Calu3 (cell line): ENCODE measurements at regions not wholly inside any gene's neighbourhood (a gene's known extent, or its start where the extent isn't known, plus 50 kb on each side); places are given as distances from the start of the nearest gene placed in this dataset.

Source experiments
- BruUV-seq: library from RNA; stranded (reverse); fragments of 400-500 nt; replicated peaks from 2 replicates; lab custom pipeline; 2021; lab: Mats Ljungman, UMichigan
- CTCF ChIA-PET: fragments of 300-600 bp; sonication (Branson Sonifier 250); formaldehyde crosslinking; loops from one replicate; lab custom pipeline; 2022; ENCODE audit warnings: antibody characterized with exemption; lab: Charles Lee
- DNase-seq: peaks from one replicate; pipeline ENCODE4 v3.0.0; 2022
- H3K27ac Mint-ChIP-seq: one replicate; pipeline ENCODE4 v1.8.0; 2022; ENCODE audit warnings: mixed read lengths; ENCODE audit not compliant: unreplicated experiment
- H3K27me3 Mint-ChIP-seq: one replicate; pipeline ENCODE4 v1.8.0; 2022; ENCODE audit warnings: mixed read lengths; ENCODE audit not compliant: unreplicated experiment
- H3K36me3 Mint-ChIP-seq: one replicate; pipeline ENCODE4 v1.8.0; 2022; ENCODE audit warnings: mild to moderate bottlenecking, moderate library complexity, mixed read lengths; ENCODE audit not compliant: insufficient read depth, unreplicated experiment
- H3K4me1 Mint-ChIP-seq: one replicate; pipeline ENCODE4 v1.8.0; 2022; ENCODE audit warnings: mild to moderate bottlenecking, low read depth, mixed read lengths; ENCODE audit not compliant: unreplicated experiment
- H3K4me3 Mint-ChIP-seq: one replicate; pipeline ENCODE4 v1.8.0; 2022; ENCODE audit warnings: mild to moderate bottlenecking, low read depth, moderate library complexity, mixed read lengths; ENCODE audit not compliant: unreplicated experiment
- H3K9me3 Mint-ChIP-seq: one replicate; pipeline ENCODE4 v1.8.0; 2022; ENCODE audit warnings: low read depth, mixed read lengths; ENCODE audit not compliant: unreplicated experiment
- intact Hi-C: fragments of 100-400 bp; cut with micrococcal nuclease; formaldehyde crosslinking; loops from one replicate; pipeline ENCODE4 v1.10.0; 2022; ENCODE audit not compliant: unreplicated experiment
- TF ChIP-seq, protein P1 (sequence below): fragments of 200-600 bp; IDR thresholded peaks from one replicate; pipeline ENCODE4 v1.8.0; 2022; ENCODE audit warnings: antibody characterized with exemption; ENCODE audit not compliant: unreplicated experiment

GRCh38 chr22:48489551-48490499 lies 1337.8 kb downstream of the BRD1 start:
- no peak overlapping the region for H3K4me3 Mint-ChIP-seq
- no TSS peak for BruUV-seq
- no peaks in the 10 kb centered on the region for H3K27me3 Mint-ChIP-seq
- CTCF ChIA-PET: interaction anchor here (0.6 kb wide), 1 partner anchor 995 kb away, joined by 4 read pairs; no protein-coding TSS in a partner anchor
- intact Hi-C loops: no loop called here
- no peak for DNase-seq
- no peaks in the 10 kb centered on the region for H3K4me1 Mint-ChIP-seq
- TF ChIP-seq, protein P1, sequence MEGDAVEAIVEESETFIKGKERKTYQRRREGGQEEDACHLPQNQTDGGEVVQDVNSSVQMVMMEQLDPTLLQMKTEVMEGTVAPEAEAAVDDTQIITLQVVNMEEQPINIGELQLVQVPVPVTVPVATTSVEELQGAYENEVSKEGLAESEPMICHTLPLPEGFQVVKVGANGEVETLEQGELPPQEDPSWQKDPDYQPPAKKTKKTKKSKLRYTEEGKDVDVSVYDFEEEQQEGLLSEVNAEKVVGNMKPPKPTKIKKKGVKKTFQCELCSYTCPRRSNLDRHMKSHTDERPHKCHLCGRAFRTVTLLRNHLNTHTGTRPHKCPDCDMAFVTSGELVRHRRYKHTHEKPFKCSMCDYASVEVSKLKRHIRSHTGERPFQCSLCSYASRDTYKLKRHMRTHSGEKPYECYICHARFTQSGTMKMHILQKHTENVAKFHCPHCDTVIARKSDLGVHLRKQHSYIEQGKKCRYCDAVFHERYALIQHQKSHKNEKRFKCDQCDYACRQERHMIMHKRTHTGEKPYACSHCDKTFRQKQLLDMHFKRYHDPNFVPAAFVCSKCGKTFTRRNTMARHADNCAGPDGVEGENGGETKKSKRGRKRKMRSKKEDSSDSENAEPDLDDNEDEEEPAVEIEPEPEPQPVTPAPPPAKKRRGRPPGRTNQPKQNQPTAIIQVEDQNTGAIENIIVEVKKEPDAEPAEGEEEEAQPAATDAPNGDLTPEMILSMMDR: no peak
- no peak overlapping the region for H3K27ac Mint-ChIP-seq
- no peaks in the 10 kb centered on the region for H3K36me3 Mint-ChIP-seq
- no peaks in the 10 kb centered on the region for H3K9me3 Mint-ChIP-seq

GRCh38 chr22:48488611-48489511 lies 1338.8 kb downstream of the BRD1 start:
- intact Hi-C loops: no loop called here
- CTCF ChIA-PET: no interaction called here
- no TSS peak for BruUV-seq
- DNase-seq: no peak
- H3K27me3 Mint-ChIP-seq: no peaks in the 10 kb centered on the region
- no peaks in the 10 kb centered on the region for H3K9me3 Mint-ChIP-seq
- no peak overlapping the region for H3K4me3 Mint-ChIP-seq
- H3K27ac Mint-ChIP-seq: no peak overlapping the region
- no peaks in the 10 kb centered on the region for H3K36me3 Mint-ChIP-seq
- TF ChIP-seq, protein P1: no peak
- H3K4me1 Mint-ChIP-seq: no peaks in the 10 kb centered on the region

DNA sequence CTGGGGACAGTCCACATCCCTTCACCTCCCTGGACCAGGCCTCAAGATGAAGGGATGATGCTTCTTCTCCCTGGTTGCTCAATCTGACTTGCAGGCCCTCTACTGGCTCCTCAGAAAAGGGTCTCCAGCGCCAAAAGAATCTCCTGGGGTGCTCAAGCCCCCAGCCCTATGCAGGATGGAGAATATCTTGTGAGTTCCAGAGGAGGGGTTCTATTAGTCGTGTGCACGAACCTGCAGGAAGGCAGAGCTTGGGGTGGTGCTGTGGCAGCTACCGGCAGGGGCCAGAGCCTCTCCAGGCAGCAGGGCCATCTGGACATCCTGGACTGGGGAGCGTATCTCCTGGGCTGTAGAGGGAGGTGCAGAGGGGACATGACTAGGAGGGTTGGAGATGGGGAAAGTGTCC lies 1339.5 kb downstream of the BRD1 start:
- Mint-ChIP-seq H3K36me3 (no peaks in the 10 kb centered on the region), H3K27ac (no peak overlapping the region), H3K4me3 (no peak overlapping the region), H3K9me3 (no peaks in the 10 kb centered on the region), H3K27me3 (no peaks in the 10 kb centered on the region), H3K4me1 (no peaks in the 10 kb centered on the region)
- CTCF ChIA-PET: no interaction called here
- TF ChIP-seq, protein P1: no peak
- intact Hi-C loops: no loop called here
- BruUV-seq: no TSS peak
- DNase-seq: no peak

- H3K4me3 Mint-ChIP-seq: no peak overlapping the region
- no peak overlapping the region for H3K27ac Mint-ChIP-seq
- no peaks in the 10 kb centered on the region for H3K4me1 Mint-ChIP-seq
- H3K27me3 Mint-ChIP-seq: no peaks in the 10 kb centered on the region
- no peaks in the 10 kb centered on the region for H3K9me3 Mint-ChIP-seq
- CTCF ChIA-PET: no interaction called here
- TF ChIP-seq, protein P1: no peak
- H3K36me3 Mint-ChIP-seq: no peaks in the 10 kb centered on the region
- DNase-seq: no peak
- BruUV-seq: no TSS peak
- intact Hi-C loops: no loop called here
Measured at GRCh38 chr22:48486558-48486957, 1341.1 kb downstream of the BRD1 start.
